ENCODE measurements at regions not wholly inside any gene's neighbourhood (a gene's known extent, or its start where the extent isn't known, plus 50 kb on each side); places are given as distances from the start of the nearest gene placed in this dataset.

GRCh38 chr6:18845896-18846295 is 458.7 kb downstream of the RNF144B start (continued):
- TF ChIP-seq PTTG1 (tag; IDR thresholded peaks at IDR 0.05; ENCODE audit: low read depth) (no peak), PURB (CRISPR knock-in tag; IDR thresholded peaks at IDR 0.05; ENCODE audit: low read depth) (no peak), POU5F1 (IDR thresholded peaks at IDR 0.05; ENCODE audit: borderline replicate concordance, low read depth, low read length, partially characterized antibody) (no peak)
- TF ChIP-seq, protein P1, sequence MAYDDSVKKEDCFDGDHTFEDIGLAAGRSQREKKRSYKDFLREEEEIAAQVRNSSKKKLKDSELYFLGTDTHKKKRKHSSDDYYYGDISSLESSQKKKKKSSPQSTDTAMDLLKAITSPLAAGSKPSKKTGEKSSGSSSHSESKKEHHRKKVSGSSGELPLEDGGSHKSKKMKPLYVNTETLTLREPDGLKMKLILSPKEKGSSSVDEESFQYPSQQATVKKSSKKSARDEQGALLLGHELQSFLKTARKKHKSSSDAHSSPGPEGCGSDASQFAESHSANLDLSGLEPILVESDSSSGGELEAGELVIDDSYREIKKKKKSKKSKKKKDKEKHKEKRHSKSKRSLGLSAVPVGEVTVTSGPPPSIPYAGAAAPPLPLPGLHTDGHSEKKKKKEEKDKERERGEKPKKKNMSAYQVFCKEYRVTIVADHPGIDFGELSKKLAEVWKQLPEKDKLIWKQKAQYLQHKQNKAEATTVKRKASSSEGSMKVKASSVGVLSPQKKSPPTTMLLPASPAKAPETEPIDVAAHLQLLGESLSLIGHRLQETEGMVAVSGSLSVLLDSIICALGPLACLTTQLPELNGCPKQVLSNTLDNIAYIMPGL (CRISPR knock-in tag; IDR thresholded peaks at IDR 0.05), result no peak

- ATAC-seq (no peak), DNase-seq (ENCODE audit: extremely low read depth in 1 of 4, low spot score in 3 of 4) (no peak), FAIRE-seq (no peak)
- Histone ChIP-seq H3K27me3 (ENCODE audit: control insufficient read depth in 2 of 2, insufficient read depth in 2 of 2, low read length in 2 of 2) (no peaks in the 10 kb centered on the region), H3K36me3 (ENCODE audit: control insufficient read depth, insufficient read depth, low read length) (no peaks in the 10 kb centered on the region), H3K27ac (ENCODE audit: extremely low read depth, low read depth, low read length) (no peak overlapping the region), H3K79me2 (ENCODE audit: control insufficient read depth, insufficient read depth, low read length) (no peaks in the 10 kb centered on the region), H2AFZ (ENCODE audit: low read depth, low read length) (no peak overlapping the region), H3K4me2 (ENCODE audit: insufficient read depth, low read length) (no peak overlapping the region), H3K9ac (ENCODE audit: insufficient read depth in 1 of 2, low read depth in 2 of 2, low read length in 2 of 2) (no peak overlapping the region), H3K4me1 (replicated peaks in 1 of 2; ENCODE audit: control insufficient read depth in 2 of 2, insufficient read depth in 2 of 2, low read length in 2 of 2) (no peaks in the 10 kb centered on the region), H3K9me1 (ENCODE audit: control insufficient read depth, insufficient read depth, low read length) (no peaks in the 10 kb centered on the region), H3K4me3 (no peak overlapping the region), H3K9me3 (replicated peaks; ENCODE audit: control insufficient read depth, insufficient read depth, low read depth, low read length) (no peaks in the 10 kb centered on the region; the same call in 1 of the 2 replicates), H4K20me1 (replicated peaks; ENCODE audit: control insufficient read depth, insufficient read depth, low read length) (no peaks in the 10 kb centered on the region)
- POLR2A ChIA-PET, result no interaction called here
- TF ChIP-seq RBM25 (IDR thresholded peaks at IDR 0.05; ENCODE audit: low read depth, low read length, severe bottlenecking) (peak; percentile 11), GMEB1 (CRISPR knock-in tag; IDR thresholded peaks at IDR 0.05) (no peak), ATF7 (IDR thresholded peaks at IDR 0.05) (no peak)
- BruUV-seq (replicated peaks), result no TSS peak
- in situ Hi-C loops (cut with MboI) (no loop called here), intact Hi-C loops (cut with micrococcal nuclease) (no loop called here)
- CTCF ChIA-PET (ENCODE audit: low intra/inter-chr PET ratio), result no interaction called here
- WGBS (ENCODE audit: insufficient coverage, low coverage, missing lambda C conversion rate), result 2% methylated on average over 3 of the region's 3 CpGs
Measured at GRCh38 chr6:18846327-18846726, 459.2 kb downstream of the RNF144B start.
